ENCODE measurements at regions not wholly inside any gene's neighbourhood (a gene's known extent, or its start where the extent isn't known, plus 50 kb on each side); places are given as distances from the start of the nearest gene placed in this dataset.

DNA sequence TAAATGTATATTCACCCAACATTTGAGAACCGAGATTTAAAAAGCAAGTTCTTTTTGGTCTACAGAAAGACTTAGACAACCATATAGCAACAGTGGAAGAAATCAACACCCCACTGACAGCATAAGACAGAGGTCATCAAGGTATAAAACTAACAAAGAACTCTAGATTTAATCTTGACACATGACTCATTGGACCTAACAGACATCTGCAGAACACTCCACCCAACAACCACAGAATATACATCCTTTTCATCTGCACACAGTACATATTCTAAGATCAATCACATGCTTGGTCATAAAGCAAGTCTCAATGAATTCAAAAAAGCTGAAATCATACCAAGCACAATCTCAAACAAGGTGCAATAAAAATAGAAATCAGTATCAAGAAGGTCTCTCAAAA lies 65.8 kb downstream of the SPIN4 start:
- ChIA-PET CTCF (no interaction called here), POLR2A (ENCODE audit: low non-redundant PET) (no interaction called here)
- BruUV-seq (replicated peaks): no TSS peak
- TF ChIP-seq EZH2 (IDR thresholded peaks at IDR 0.05; ENCODE audit: borderline replicate concordance, low read depth, low read length, poor library complexity, severe bottlenecking): no peak
- TF ChIP-seq, protein P1, sequence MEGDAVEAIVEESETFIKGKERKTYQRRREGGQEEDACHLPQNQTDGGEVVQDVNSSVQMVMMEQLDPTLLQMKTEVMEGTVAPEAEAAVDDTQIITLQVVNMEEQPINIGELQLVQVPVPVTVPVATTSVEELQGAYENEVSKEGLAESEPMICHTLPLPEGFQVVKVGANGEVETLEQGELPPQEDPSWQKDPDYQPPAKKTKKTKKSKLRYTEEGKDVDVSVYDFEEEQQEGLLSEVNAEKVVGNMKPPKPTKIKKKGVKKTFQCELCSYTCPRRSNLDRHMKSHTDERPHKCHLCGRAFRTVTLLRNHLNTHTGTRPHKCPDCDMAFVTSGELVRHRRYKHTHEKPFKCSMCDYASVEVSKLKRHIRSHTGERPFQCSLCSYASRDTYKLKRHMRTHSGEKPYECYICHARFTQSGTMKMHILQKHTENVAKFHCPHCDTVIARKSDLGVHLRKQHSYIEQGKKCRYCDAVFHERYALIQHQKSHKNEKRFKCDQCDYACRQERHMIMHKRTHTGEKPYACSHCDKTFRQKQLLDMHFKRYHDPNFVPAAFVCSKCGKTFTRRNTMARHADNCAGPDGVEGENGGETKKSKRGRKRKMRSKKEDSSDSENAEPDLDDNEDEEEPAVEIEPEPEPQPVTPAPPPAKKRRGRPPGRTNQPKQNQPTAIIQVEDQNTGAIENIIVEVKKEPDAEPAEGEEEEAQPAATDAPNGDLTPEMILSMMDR (conservative IDR thresholded peaks at IDR 0.05; ENCODE audit: low read depth, low read length): no peak
- H3K9me3 ChIP-seq (ENCODE audit: low read depth, low read length, poor library complexity, severe bottlenecking): no peaks in the 10 kb centered on the region
- H3K36me3 ChIP-seq (ENCODE audit: insufficient read depth, low read length, poor library complexity, severe bottlenecking): no peaks in the 10 kb centered on the region
- no peaks in the 10 kb centered on the region for H3K4me1 ChIP-seq (ENCODE audit: insufficient read depth, low read length, poor library complexity, severe bottlenecking)
- DNase-seq (ENCODE audit: low spot score): no peak
- no peaks in the 10 kb centered on the region for H3K27me3 ChIP-seq (replicated peaks; ENCODE audit: insufficient read depth, low read depth, low read length, poor library complexity)
- H3K4me3 ChIP-seq (ENCODE audit: low read depth, low read length, poor library complexity, severe bottlenecking): no peak overlapping the region
- intact Hi-C loops (cut with micrococcal nuclease; ENCODE audit: unreplicated experiment): no loop called here
- H3K27ac ChIP-seq (ENCODE audit: low read depth, low read length, poor library complexity, severe bottlenecking): no peak overlapping the region

DNA sequence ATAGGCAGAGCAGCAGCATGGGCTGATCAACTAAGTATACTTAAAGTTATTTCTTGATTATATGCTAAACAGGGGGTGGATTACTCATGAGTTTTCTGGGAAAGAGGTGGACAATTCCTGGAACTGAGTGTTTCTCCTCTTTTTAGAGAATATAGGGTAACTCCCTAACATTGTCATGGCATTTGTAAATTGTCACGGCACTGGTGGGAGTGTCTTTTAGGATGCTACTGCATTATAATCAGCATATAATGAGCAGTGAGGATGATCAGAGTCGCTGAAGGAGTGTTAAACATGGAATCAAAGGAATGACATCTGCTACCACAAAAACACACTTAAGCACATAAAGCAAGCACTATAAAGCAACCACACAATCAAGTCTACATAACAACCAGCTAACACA lies 66.5 kb downstream of the SPIN4 start:
- intact Hi-C loops (cut with micrococcal nuclease; ENCODE audit: unreplicated experiment): no loop called here
- CTCF ChIA-PET: no interaction called here
- TF ChIP-seq, protein P1 (conservative IDR thresholded peaks at IDR 0.05; ENCODE audit: low read depth, low read length): no peak
- TF ChIP-seq EZH2 (IDR thresholded peaks at IDR 0.05; ENCODE audit: borderline replicate concordance, low read depth, low read length, poor library complexity, severe bottlenecking): no peak
- Histone ChIP-seq H3K9me3 (ENCODE audit: low read depth, low read length, poor library complexity, severe bottlenecking) (no peaks in the 10 kb centered on the region), H3K4me3 (ENCODE audit: low read depth, low read length, poor library complexity, severe bottlenecking) (no peak overlapping the region), H3K36me3 (ENCODE audit: insufficient read depth, low read length, poor library complexity, severe bottlenecking) (no peaks in the 10 kb centered on the region), H3K4me1 (ENCODE audit: insufficient read depth, low read length, poor library complexity, severe bottlenecking) (no peaks in the 10 kb centered on the region), H3K27ac (ENCODE audit: low read depth, low read length, poor library complexity, severe bottlenecking) (no peak overlapping the region), H3K27me3 (replicated peaks; ENCODE audit: insufficient read depth, low read depth, low read length, poor library complexity) (no peaks in the 10 kb centered on the region)
- BruUV-seq (replicated peaks): no TSS peak
- DNase-seq (ENCODE audit: low spot score): no peak
- POLR2A ChIA-PET (ENCODE audit: low non-redundant PET): no interaction called here

DNA sequence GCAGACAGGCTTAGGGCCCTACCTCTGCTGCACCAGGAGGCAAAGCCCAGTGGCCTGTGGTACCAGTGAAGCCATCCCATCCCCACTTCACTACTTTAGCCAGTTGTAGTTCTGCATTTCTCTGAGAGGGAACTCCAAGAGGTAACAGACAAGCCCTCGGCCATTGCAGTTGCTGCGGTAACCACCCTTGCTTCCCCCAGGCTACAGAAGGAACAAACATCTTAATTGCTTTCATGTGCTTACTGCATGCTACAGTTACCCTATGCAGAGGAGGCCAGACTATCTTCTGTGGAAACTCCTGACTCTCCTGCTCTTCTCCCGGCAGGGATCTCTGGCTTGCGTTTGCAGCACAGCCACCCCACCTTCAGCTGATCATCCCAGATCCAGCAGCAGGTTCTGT lies 67.8 kb downstream of the SPIN4 start:
- no peaks in the 10 kb centered on the region for H3K4me1 ChIP-seq (ENCODE audit: insufficient read depth, low read length, poor library complexity, severe bottlenecking)
- no peak overlapping the region for H3K27ac ChIP-seq (ENCODE audit: low read depth, low read length, poor library complexity, severe bottlenecking)
- no peak overlapping the region for H3K4me3 ChIP-seq (ENCODE audit: low read depth, low read length, poor library complexity, severe bottlenecking)
- ChIA-PET POLR2A (ENCODE audit: low non-redundant PET) (no interaction called here), CTCF (no interaction called here)
- no peaks in the 10 kb centered on the region for H3K36me3 ChIP-seq (ENCODE audit: insufficient read depth, low read length, poor library complexity, severe bottlenecking)
- no TSS peak for BruUV-seq (replicated peaks)
- H3K27me3 ChIP-seq (replicated peaks; ENCODE audit: insufficient read depth, low read depth, low read length, poor library complexity): no peaks in the 10 kb centered on the region
- DNase-seq (ENCODE audit: low spot score): no peak
- intact Hi-C loops (cut with micrococcal nuclease; ENCODE audit: unreplicated experiment): no loop called here
- TF ChIP-seq, protein P1 (conservative IDR thresholded peaks at IDR 0.05; ENCODE audit: low read depth, low read length): no peak
- TF ChIP-seq EZH2 (IDR thresholded peaks at IDR 0.05; ENCODE audit: borderline replicate concordance, low read depth, low read length, poor library complexity, severe bottlenecking): no peak
- H3K9me3 ChIP-seq (ENCODE audit: low read depth, low read length, poor library complexity, severe bottlenecking): no peaks in the 10 kb centered on the region
